ENCODE measurements at regions not wholly inside any gene's neighbourhood (a gene's known extent, or its start where the extent isn't known, plus 50 kb on each side); places are given as distances from the start of the nearest gene placed in this dataset.

GRCh38 chr18:38077229-38077628 lies 511.6 kb upstream of the CELF4 start:
- no peak for DNase-seq (ENCODE audit: low read depth, low spot score)

- no peak for DNase-seq (ENCODE audit: low read depth, low spot score)
Observed at GRCh38 chr18:38076346-38077070, 510.9 kb upstream of the CELF4 start.

DNA sequence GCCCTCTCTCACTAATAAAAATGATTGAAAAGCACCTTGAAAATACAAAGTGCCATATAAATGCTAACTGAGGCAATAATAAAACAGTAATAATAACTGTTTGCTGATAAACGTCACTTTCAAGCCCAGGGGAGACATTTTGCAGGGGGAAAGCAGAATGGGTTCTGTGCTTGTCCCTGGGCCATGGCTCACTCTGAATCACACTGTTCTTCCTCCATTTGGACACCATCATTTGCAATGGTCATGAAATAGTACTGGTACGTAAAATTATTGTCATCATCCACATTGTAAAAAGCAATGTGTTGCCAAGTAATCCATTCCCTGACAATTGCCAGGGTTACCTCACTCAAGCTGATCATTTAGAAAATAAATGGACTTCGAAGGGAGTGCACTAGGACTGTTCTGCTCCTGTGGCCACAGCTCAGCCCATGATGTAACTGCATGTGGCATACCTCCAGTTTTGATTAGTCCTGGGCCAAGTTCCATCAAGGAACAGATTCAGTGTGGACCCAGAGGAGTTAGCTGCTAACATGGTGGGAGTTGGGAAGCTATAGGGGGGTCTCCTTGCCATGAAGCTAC lies 508.8 kb upstream of the CELF4 start:
- no peak for DNase-seq (ENCODE audit: low read depth, low spot score)

DNA sequence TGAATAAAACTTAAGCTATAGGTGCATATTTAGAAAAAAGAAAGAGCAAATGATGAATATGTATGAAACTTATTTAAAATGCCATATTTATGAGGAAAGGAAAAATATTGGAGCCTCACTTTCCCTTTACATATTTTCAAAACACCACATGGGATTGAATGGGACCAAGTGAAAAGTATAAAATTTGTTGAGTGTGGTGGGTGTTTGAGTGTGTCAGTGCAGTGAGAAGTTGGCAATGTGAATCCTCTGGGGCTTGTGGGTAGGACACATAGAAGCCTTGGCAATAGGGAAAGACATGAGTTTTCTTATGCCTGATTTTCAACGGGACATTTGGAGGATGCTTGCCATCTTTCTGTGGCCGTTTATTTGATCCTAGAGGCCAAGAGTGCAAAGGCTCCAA lies 502.2 kb upstream of the CELF4 start:
- no peak for DNase-seq (ENCODE audit: low read depth, low spot score)

DNA sequence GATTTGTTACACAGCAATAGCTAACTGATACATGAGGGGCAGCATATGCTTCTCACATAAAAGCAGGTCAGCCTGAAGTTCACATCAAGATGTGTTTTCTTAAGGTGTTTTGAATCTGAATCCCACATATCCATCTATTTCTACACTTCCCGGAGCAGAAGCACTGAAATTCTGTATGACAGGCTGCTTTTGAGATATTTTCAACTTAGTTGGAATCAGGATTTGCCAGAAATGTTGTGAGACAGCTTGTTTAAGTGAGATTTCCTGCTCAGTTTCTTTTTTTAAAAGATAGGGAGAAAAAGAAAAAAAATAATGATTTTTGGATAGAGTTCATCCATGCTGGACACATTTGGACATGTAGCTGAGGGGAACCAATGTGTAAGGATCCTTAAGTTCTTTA lies 501.5 kb upstream of the CELF4 start:
- no peak for DNase-seq (ENCODE audit: low read depth, low spot score)

DNA sequence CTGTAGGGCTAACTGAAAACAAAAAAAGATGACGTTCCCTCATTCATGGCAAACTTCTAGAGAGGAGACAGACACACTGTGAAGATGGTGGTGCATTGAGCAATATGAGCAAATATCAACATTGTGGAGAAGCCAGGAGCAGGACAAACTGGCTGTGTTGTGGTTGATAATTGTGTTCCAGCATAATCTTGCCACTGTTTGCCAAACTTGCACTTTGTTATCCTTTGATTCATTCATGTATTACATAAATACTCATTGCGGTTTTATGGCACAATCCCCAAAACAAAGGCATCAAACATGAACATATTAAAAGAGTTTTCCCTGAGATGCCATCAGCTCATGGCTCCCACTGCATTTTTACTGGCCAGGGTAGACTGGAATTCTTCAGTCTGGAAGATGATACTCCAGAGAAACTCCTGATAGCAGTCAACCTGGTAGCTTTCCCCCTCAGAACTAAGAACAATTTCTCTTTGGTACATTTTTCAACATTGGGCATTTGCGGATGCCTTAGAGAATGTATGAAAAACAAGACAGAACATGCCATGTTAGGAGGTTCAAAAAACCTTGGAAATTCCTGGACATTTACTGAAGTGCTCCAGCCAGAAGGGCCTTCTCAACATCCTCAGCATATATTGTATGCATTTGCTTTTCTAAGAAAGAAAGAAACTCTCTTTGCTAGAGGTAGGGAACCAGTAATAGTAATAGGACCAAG lies 487.4 kb upstream of the CELF4 start:
- no peak for DNase-seq (ENCODE audit: low read depth, low spot score)

GRCh38 chr18:38047820-38048219 lies 482.2 kb upstream of the CELF4 start:
- no peak for DNase-seq (ENCODE audit: low read depth, low spot score)

DNA sequence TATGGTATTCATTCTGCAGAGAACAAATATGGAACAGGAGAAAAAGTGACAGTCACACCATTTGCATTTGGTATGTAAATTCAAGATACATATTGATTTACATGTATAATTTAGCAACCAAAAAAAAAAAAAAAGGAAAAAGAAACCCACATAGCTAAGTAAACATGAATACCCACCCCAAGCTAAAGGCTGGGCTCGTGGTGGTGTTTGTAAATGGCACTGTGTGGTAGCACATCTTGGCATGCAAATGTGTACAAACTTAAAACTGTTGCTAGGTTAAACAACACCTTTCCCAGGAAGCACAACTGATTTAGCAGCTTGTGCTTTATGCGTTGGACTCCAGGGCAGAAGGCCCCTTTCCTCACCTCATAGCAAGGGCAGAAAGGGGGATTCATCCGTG lies 481.1 kb upstream of the CELF4 start:
- DNase-seq (ENCODE audit: low read depth, low spot score): no peak

- DNase-seq (ENCODE audit: low read depth, low spot score): no peak
Observed at GRCh38 chr18:38045845-38046244, 480.2 kb upstream of the CELF4 start.

- DNase-seq (ENCODE audit: low read depth, low spot score): no peak
Observed at GRCh38 chr18:38042211-38042890, 476.8 kb upstream of the CELF4 start.

DNA sequence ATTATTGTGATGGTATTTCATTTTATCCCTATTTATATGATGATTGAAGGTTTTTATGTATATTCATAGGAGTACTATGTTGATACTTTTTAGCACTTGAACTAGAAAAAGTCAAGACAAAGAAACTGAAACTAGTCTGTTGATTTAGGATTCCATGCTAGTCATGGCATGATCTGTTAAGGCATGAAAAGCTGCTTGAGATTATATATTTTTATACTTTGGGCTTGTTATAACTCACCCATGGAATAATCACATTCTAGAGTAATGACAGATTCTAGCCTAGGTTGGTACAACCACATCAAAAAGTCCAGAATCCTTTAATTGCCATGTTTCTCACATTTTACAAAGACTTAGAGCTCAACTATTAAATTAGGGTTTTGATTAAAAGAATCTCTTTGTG lies 472.6 kb upstream of the CELF4 start:
- no peak for DNase-seq (ENCODE audit: low read depth, low spot score)

- DNase-seq (ENCODE audit: low read depth, low spot score): no peak
Observed at GRCh38 chr18:38035193-38035592, 469.6 kb upstream of the CELF4 start.

- no peak for DNase-seq (ENCODE audit: low read depth, low spot score)
Observed at GRCh38 chr18:38033282-38033681, 467.7 kb upstream of the CELF4 start.

- no peak for DNase-seq (ENCODE audit: low read depth, low spot score)
Observed at GRCh38 chr18:38032516-38032915, 466.9 kb upstream of the CELF4 start.

- DNase-seq (ENCODE audit: low read depth, low spot score): no peak
Observed at GRCh38 chr18:38028946-38029345, 463.3 kb upstream of the CELF4 start.

- no peak for DNase-seq (ENCODE audit: low read depth, low spot score)
Observed at GRCh38 chr18:38025433-38026038, 459.9 kb upstream of the CELF4 start.

DNA sequence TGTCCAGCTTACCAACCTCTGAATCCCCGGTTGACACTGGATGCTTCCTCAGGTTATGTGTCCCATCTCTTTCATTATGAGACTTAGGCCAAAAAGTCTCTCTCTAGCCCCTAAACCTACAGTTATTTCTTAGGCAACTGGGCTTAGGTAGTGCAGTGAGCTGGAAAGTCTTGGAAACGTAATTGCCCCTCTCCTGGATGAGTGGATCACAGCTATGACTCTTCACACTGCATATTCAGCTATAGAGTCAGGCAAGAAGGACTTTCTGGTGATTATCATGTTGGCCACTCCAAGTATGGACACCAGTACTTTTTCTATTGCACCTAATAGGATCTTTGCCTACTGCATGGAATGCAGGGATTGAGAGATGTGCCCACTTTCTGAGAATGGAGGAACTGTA lies 458.3 kb upstream of the CELF4 start:
- no peak for DNase-seq (ENCODE audit: low read depth, low spot score)

DNA sequence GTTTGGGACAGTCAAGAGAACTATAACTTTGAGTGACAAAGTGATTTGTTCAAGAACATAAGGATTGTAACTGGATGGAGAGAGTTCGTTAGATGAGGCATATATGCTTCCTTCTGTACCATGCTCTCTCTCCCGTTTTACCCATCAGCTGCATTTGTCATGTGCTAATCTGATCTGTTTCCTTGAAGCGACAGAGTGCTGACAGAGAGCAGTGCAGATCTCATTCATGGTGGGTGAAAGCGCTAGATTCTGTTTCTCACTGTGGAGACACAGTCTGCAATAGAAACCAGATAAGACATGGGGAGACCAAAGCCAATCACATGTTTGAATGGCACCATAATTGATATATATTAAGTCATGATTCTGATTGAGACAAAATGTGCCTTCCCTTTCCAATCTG lies 456.6 kb upstream of the CELF4 start:
- no peak for DNase-seq (ENCODE audit: low read depth, low spot score)

- DNase-seq (ENCODE audit: low read depth, low spot score): no peak
Observed at GRCh38 chr18:38019292-38019691, 453.7 kb upstream of the CELF4 start.

DNA sequence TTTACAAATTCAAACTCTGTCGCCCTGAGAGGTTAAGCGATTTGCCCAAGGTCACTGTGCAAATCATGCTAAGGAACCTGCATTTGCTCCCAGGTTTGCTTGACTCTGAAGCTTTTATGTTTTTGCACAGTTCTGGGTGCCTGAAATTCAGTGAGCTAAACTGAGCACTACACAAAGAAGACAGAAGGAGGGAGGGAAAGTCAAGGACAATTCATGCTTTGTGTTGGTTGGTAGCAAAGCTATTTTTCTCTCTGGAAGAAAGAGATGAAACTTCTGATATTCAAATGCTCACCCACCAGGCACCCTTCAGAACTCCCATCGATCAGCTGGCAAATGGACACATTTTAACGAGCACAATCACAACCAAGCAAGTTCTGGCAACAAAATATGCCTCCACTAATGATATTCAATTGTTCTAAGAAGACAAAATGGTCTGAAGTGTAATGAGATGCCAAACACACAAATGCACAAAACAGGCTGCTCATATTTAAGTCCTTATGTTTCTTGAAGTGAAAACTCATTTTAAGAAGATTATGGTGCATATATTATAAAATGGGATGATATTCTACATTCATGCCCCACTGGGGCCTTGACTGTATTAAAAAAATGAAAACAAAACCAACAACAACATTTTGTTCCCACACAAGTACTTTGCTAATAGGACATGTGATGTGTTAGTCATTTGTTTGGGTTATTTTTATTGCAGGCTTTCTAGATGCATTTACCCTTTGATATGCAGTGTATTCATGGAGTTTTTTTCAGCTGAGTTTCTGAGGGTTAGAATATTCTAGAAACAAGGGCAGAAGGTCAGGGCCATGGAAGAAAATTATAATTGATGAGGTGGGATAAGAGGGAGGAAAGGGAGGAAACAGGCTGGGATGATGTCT lies 445.6 kb upstream of the CELF4 start:
- DNase-seq (ENCODE audit: low read depth, low spot score): no peak

DNA sequence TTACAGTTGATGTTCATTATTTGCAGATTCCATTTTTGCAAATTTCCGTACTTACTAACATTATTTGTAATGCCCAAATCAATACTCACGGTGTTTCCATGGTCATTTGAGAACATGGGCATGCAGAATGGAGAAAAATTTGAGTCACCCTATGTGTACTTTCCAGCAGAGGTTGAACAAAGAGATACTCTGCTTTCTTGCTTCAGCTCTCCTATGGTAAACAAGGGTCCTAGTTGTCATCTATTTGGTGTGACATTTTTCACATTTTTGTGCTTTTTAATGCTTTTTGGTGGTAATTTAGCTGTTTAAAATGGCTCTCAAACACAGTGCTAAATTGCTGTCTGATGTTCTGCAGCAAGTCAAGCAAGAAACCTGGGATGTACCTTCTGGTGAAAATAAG lies 444.4 kb upstream of the CELF4 start:
- DNase-seq (ENCODE audit: low read depth, low spot score): no peak
